HG03432 (cell line): ENCODE measurements at regions not wholly inside any gene's neighbourhood (a gene's known extent, or its start where the extent isn't known, plus 50 kb on each side); places are given as distances from the start of the nearest gene placed in this dataset.

Experiments
- ATAC-seq: cut with Tn5 transposase; IDR thresholded peaks from one replicate; pipeline ENCODE4 v1.9.1; 2021; ENCODE audit warnings: mild to moderate bottlenecking, moderate library complexity; ENCODE audit not compliant: unreplicated experiment

DNA sequence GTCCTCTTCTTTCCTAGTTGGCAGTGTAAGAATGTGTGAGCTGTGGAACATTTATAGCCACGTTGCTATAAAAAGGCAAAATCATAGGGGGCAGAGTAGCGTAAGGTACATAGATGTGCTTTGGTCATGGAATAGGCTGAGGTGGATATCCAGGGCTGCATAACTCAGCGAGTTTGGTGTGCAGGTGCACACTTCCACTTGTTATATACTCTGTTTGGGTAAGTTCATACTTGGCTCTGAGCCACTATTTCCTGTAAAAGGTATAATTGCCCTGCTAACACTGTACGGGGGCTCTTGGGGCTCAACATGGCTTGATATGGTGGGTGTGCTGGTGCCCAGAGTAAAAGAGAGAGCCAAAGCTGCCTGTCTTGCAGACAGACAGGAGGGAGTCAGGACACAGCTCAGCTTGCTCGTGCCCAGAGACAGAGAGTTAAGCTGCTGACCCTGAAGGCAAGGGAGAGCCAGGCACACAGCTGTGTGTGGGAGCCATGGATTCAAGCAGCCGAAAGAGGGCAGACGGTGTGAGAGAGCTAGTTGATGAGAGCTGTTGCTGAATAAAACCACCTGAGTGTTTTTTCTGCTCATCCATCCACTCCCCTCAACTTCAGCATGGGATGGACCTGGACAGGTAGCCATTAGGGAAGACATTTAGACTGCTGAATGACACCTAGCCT is 126.7 kb downstream of the DKK1 start:
- ATAC-seq: no peak

DNA sequence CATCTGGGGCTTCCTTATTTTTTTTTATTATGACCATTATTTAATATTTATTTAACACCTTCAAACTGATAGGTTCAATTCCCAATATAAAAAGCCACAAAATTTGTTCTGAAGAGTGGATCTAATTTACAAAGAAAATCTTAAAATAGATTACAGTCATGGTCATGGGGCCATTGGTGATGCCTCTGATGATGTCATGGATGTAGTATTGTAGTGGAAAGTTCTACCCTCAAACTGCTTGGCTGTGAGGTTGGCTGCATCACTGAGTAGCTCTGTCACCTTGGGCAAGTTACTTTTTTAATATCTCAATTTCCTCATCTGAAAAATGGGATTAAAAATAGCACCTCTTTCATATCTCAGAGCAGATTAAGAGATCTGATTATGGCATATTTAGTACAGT is 128.5 kb downstream of the DKK1 start:
- ATAC-seq: no peak

DNA sequence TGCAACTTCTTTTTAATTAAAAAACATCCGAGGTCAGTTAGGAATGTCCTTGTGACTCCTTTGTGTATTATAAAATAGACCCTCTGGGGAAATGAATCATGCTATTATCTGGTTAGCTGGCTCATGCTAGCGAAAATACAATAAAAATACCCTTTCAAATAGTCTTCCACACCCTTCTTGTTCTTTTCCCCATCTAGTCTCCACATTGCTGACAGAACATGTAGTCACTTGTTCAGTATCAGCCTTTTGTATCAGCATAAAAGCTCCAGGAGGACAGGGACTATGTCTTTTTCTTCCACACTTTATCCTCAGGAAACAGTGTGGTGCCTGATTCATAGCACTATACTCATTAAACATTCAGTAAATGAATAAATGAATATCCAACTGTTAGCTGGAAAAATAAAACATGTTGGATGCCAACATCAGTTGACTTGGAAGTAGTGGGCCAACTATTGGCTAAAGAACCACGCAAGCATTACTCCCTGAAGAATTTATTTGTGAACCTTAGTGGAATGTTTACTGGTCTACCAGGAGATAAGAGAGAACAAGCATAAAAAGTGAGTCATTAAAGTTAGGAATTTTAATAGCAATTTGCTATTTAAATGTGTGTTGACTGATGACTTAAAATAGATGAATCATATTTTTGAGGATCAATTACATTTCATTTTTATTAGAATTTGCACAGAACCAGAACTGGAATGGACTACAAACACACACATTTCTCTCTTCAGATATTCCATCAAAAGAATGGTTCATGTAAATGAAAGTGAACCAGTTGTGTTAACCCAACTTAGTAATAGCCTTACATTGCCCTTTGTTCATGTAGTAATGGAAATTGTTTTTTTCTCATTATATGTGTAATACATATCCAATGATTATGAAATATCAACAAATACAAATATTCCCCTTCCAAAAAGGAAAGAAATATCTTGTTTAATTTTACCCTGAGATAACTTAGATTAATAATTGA is 129.6 kb downstream of the DKK1 start:
- no peak for ATAC-seq

DNA sequence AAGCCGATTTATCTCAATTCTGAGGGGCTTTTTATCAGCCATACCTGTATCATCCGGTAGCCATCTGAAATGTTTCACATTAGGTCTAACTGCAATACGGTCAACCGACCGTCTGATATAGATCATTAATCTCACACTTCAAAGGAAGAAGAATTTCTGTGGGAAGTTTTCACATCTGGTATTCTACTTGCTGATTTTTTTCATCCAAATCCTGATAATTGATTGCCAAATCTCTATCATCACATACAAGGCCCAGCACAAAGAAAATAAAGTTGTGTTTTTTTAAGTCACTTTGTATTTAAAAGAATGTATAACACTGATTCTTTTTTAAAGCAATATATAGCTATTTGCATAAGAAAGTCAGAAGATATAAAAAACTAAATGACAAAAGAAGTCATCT is 132.3 kb downstream of the DKK1 start:
- ATAC-seq: no peak

DNA sequence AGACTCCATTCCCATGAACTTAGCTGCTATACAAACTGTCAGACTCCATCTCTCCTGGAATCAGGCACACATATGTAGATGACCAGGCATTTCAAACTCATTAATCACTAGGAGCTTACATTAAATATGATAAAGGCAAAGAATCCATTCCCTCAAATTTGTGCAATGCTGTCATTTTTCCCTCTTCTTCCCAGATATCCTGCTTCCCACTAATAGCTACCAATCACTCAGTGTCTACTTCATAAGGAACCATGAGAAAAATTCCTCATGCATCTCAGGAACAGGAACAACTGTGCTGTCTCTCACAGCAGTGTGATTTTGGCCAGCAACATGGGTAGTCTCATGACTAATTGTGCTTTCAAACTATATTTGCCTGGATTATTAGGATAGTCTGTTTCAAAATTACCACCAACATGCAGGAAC is 133.9 kb downstream of the DKK1 start:
- no peak for ATAC-seq

DNA sequence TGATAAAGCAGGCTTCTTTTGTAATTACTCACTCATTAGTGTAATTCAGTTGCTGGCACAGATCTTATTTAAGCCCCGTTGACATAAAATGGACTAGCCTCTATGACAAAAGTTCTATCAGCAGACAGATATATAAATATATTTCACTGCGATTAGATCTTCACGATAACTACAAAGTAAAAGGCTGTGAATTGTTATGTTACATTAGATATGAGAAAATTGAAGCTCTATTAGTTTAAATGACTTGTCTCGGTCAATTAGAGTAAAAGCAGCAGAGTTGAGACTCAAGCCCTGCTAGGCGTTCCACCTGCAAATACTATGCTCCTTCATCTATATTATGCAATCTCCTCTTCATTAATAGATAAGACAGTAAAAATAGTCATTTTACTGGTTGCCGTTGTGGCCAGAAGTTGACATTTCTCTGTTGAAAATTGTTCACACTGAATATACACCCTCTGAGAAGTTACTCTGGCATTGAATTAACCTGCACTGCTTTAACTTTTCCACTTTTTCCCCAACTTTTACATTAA is 136.7 kb downstream of the DKK1 start:
- no peak for ATAC-seq

DNA sequence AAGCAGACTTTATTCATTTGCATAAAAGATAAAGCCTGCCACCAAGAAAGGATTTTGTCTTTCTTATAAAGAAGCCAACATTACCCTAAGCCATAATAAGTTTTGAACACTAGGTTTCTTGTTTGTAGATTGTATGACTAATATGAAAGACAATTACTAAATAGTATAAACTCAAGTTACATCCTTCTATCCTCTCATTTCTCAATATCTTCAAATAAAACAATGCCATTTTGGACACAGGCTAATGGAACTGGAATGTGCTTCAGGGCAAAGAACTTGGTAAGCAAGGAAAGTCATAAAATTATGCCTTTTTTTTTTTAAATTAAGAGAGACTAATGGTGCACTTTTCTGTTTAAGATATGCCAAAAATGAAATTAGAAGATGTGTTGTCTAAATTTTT is 137.7 kb downstream of the DKK1 start:
- ATAC-seq: no peak

DNA sequence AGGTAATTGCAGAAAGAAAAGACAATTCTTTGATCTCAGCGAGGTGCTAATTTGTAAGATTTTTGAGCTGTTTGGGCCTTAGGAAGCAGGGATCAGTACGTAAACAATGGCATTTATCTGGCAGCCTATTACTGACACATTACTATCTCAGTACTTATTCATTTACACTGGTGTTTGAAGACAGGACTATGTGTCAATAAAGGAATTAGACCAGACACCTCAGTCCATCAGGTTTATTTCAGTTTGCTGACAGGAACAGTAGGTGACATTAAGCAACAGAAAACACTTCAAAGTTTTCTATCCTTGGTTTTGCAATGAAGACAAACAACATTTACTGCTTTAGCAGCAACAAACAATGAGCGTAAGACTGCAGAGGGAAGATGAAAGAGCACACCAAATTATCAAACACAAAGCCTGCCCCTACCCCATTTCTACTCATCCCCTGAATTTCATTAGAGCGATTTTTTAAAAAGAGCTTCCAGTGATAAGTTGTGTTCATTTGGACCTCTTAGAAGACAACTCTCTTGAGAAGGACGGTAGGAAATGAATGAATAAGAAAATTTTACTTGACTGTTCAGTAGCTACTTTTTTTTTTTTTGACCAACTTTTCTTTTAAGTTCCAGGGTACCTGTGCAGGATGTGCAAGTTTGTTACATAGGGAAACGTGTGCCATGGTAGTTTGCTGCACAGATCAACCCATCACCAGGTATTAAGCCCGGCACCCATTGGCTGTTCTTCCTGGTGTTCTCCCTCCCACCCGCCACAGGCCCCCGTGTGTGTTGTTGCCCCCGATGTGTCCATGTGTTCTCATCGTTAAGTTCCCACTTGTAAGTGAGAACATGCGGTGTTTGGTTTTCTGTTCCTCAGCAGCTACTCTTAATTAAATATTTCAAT is 138.8 kb downstream of the DKK1 start:
- ATAC-seq: no peak

DNA sequence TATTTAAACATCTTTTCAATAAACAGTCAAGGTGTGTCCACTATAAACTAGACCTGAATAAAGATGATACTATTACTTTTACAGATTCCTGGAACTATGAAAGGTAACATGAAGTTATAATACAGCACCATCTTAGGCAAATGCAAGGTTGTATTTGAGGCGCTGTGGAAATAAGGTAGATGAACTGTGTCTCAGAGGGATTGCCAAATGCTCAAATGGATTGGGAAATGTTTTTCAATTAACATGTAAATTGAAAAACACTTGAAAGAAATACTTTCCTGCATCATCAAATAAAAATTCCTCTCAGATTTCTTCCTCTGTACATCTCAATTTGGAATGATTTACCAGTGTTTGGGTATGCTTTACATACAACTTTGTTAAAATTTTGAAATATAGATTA is 139.4 kb downstream of the DKK1 start:
- no peak for ATAC-seq

DNA sequence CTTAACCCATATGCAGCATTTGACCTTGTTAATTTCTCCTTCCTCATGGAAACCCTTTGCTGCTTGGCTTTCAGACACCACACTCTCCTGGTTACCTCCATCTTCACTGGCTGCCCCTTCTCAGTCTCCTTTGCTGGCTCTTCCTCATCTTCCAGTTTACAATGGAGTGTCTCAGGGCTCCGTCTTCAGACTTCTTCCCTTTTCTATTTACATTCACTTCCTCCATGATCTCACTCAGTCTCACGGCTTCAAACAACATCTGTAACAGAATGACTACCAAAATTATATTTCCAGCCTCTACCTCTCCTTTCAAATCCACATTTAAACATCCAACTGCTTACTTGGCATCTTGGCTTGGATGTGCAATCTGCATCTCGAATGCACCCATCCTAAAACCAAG is 140.4 kb downstream of the DKK1 start:
- no peak for ATAC-seq

DNA sequence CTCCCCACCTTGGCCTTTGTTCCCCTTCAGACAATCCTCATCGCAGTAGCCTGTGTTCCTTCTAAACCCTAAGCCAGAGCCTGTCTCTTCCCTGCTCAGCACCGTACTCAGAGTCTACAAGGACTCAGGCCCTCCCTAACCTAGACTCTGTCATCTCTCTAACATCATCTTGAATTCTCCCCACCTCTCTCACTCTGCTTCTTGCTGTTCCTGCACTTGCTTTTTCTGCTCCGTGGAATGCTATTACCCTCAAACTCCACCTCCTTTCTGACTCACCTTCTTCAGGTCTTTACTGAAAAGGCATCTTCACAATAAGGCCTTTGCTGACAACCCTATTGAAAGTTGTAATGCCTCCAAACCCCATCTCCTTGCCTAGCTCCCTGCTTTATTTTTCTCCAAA is 141.0 kb downstream of the DKK1 start:
- ATAC-seq: no peak

DNA sequence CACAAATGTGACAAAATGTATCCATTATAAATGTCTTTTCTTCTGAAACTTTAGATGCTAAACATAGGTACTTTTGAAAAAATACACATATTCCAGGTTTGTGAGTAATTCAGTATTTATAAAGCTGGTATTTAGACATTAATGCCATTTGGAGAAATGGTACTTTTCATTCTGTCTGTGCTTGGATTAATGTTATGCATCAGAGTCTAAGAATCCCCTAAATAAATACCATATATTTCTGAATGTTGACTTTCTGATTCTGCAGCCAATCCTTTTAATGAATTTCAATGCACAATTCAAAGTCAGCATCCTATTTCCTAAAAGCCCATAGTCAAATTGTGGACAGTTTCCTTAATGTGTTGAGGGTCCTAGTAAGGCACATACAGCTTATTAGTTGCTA is 145.0 kb downstream of the DKK1 start:
- no peak for ATAC-seq

DNA sequence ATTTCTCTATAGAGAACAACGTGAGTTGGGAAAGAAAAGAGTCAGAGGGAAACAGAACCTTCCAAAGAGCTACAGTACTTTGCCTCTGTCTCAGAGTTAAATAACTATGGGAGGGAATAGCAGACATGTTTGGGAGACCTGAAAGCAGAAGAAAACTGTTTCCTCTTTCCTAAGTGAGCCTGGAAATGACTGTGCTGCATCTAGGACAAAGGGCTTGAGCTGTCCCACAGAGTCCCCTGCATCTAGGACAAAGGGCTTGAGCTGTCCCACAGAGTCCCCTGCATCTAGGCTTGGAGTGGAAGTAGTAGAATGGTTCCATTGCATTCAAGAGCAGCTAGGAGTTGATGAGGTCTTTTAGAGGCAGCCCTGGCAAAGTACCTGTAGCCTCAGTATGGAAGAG is 149.7 kb downstream of the DKK1 start:
- ATAC-seq: no peak

DNA sequence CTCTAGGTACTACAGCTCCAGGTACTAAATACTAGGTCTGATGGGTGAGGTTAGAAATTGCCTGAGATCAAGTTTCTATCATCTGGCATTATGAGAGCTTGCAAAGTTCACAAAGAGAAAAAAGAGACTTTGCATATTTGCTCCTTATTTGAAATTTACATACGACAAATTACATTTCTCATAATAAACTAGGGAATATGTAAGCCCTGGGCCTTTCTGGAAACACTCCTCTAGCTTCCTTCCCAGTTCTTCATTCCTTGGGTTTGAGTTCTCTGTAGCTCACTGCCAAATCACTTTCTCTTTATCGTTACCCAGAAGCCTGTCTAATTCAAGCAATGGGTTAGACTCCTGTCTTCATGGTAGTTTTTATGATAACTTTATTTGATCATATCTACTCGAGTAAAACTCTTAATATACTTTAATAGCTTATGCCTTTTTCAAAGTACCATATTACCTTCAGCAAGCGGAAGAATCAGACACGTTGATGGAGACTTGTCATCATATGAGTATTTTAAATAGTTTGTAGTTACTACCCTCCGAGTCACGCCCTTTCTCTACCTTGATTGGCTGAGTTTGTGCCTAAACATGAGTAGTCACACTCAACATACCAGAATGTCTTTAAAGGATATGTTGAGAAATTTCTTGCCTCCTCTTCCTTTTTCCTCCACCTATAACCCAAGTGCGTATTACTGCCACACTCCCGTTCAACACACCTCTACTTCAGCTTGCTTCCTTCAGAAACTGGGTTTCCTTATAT is 150.5 kb downstream of the DKK1 start:
- ATAC-seq: no peak

DNA sequence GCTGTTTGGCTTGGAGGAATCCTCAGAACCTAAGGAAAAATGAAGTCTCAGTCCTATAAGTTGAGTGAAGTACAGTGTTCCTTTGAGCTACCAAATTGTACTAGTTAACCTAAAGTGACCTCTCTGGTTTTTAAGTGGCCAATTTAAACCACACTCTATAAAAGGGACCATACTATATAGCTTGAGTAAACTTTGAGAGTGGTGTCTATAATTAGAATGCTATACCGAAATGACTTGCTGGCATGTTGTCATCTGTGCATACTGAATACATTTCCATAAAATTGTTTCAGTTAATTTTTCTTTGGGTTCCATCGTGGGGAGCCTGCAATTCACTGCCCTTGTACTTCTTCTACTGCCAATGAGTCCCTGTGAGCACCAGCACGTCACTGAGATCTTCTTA is 151.1 kb downstream of the DKK1 start:
- no peak for ATAC-seq

DNA sequence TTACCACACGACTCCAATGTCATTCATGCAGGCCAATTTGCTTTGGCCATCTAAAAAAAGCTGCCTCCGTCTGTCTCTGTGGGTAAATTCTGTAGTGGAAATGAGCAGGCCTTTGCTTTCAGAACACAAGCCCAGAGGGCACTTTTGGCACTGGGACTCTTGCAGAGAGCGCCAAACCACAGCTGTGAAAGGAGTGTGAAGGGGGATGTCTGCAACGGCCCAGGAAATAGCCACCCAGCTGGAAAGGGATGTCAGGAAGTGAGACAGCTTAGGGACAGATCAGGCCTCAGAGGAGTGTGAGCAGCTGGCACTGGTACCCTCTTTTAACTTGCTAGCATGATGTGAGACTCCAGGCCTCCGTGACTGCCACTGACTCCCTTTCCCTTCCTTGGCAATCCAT is 152.4 kb downstream of the DKK1 start:
- peak; percentile 55 for ATAC-seq

DNA sequence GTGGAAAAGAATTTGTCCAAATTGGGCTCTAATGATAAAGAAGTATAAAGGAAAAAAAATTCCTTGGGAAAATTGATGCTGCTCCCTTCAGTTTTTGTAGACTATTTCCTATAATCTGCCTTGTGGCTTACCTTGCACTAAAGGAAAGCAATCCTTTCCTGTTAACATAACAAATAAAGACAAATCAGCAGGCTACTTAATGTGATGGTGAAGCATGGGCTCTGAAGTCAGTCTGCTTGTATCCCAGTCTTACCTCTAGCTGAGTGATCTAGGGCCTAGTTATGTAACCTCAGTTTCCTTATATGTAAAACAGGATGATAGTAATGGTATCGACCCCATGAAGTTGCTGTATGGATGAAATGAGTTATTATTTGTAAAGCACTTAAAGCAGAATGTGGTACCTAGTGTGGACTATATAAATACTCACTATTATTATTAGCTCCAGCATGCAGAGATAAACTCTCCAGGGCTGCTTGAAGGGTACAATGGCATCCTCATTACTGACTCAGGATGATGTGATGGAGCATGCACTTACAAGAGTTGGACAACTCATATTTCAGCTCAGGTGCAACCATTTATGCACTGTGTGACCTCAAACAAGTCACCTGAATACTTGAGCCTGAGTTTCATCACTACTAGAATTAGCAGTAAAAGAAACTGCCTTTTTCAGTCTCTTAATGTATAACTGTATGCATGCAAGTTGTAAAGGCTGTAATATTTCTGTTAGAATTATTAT is 156.1 kb downstream of the DKK1 start:
- no peak for ATAC-seq

DNA sequence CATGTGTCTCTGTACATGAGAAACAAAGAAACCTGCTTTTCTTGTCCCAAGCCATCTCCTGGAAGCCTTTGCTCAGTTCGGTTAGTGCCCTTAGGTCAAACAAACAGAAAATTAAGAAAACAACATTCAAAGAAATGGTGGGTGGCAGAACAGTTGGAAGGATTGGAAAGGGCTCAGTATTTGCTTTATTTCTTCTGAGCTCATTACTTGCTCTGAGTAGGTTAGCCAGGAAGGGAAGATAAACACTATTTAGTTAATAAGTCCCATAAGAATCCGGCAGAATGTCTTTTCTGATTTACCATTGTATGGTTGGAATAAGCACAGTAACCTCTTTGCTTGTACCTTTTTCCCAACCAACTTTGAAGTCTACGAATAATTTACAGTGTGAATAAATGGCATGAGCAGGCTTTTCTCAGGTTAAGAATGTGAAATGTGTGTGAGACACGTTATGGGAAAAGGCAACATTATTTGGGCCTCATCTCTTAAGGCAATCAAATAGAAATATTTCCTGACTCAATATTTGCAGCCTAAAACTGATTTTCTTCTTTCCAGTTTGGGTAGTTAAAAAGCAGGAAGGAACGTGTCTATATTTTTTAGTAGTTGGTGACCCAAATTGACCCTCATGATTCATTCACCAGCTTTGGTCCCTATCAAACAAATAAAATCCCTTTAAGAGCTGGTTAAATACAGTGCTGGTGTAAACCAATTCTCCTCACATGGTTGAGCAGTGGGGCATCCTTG is 158.5 kb downstream of the DKK1 start:
- ATAC-seq: no peak

DNA sequence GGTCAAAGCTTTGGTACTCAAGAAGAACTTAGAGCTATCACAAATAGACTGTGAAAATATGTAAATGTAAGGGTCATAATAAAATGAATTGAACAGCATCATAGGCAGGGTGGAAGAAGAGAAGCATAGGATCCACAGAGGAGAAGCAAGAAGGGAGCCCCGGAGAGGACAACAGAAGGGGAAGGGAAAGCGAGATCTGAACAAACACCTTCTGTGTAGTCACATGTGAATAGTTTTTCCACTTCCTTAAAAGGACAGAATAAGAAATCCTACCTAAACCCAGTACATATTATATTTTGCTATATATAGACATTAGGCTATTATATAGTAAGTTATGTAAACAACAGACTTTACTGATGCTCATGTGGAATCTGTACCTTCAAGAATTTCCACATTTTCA is 160.2 kb downstream of the DKK1 start:
- ATAC-seq: peak; percentile 54
